Tibial nerve (tissue), 4 donors: ENCODE measurements at regions not wholly inside any gene's neighbourhood (a gene's known extent, or its start where the extent isn't known, plus 50 kb on each side); places are given as distances from the start of the nearest gene placed in this dataset.
"Not testable (repeated sequence)": the region's sequence is repeated elsewhere in the genome, so short reads cannot be mapped to it uniquely, and the experiment has no call there.

Experiments used
- DNase-seq, 2 donors: peaks; one replicate each; pipeline ENCODE4 v3.0.0-alpha.2; 2019; ENCODE audit warnings: low spot score in 2 of 2
- H3K27ac ChIP-seq, 4 donors: fragments of 200-600 bp; sonication (generic) in 3 of 4; one replicate each; pipeline ENCODE4 v1.5.1; 2017 to 2019; ENCODE audit warnings: mild to moderate bottlenecking in 1 of 4
- H3K27me3 ChIP-seq, 2 donors: fragments of 200-600 bp; sonication (generic) in 1 of 2; one replicate each; pipeline versions ENCODE4 v1.5.1 to v1.6.0; 2017 to 2019
- H3K36me3 ChIP-seq, 3 donors: fragments of 200-600 bp; sonication (generic); one replicate each; pipeline ENCODE4 v1.5.1; 2018 to 2019
- H3K4me1 ChIP-seq, 4 donors: fragments of 200-600 bp; sonication (generic) in 3 of 4; one replicate each; pipeline ENCODE4 v1.5.1; 2017 to 2019
- H3K4me3 ChIP-seq, 4 donors: fragments of 200-600 bp; sonication (generic) in 3 of 4; one replicate each; pipeline ENCODE4 v1.5.1; 2017 to 2019; ENCODE audit warnings: mild to moderate bottlenecking in 1 of 4, moderate library complexity in 1 of 4
- H3K9me3 ChIP-seq, 4 donors: fragments of 200-600 bp; sonication (generic) in 3 of 4; one replicate each; pipeline ENCODE4 v1.5.1; 2017 to 2019
- CTCF ChIP-seq, 5 experiments: fragments of 200-600 bp in 3 of 5; fragments of 450-650 bp in 2 of 5; sonication (generic) in 3 of 5; IDR thresholded peaks; one replicate each; pipeline ENCODE4 v1.5.1; 2016 to 2019; ENCODE audit warnings: antibody characterized with exemption in 5 of 5, mild to moderate bottlenecking in 3 of 5, moderate library complexity in 2 of 5
- EP300 ChIP-seq, 2 donors: sonication (generic); formaldehyde crosslinking; IDR thresholded peaks; one replicate each; pipeline ENCODE4 v1.6.1; 2017; ENCODE audit warnings: antibody characterized with exemption in 2 of 2, mild to moderate bottlenecking in 1 of 2
- POLR2A ChIP-seq, 2 donors: fragments of 450-650 bp; IDR thresholded peaks; one replicate each; pipeline ENCODE4 v1.6.1; 2017; ENCODE audit warnings: antibody characterized with exemption in 2 of 2, mild to moderate bottlenecking in 2 of 2, moderate library complexity in 2 of 2
- WGBS, 2 donors: methylation state at CpG; one replicate each; pipeline ENCODE4 v1.1.5; 2018; 5-methylcytosine and 5-hydroxymethylcytosine counted together

- no peak for DNase-seq
- H3K36me3 ChIP-seq: no peaks in the 10 kb centered on the region
- no peaks in the 10 kb centered on the region for H3K4me1 ChIP-seq
- no peaks in the 10 kb centered on the region for H3K9me3 ChIP-seq
- H3K4me3 ChIP-seq: no peak overlapping the region
- no peak for TF ChIP-seq CTCF (IDR thresholded peaks at IDR 0.05)
- TF ChIP-seq POLR2A (IDR thresholded peaks at IDR 0.05): no peak
- no peak for TF ChIP-seq EP300 (IDR thresholded peaks at IDR 0.05)
- no peaks in the 10 kb centered on the region for H3K27me3 ChIP-seq
- 58 to 76% methylated on average over 1 of the region's 1 CpG for WGBS, 2 donors
- no peak overlapping the region for H3K27ac ChIP-seq
Observed at GRCh38 chr2:107530046-107530445, 296.6 kb upstream of the RGPD4 start.

GRCh38 chr2:107534926-107535325, 291.8 kb upstream of the RGPD4 start:
- no peaks in the 10 kb centered on the region for H3K4me1 ChIP-seq
- no peaks in the 10 kb centered on the region for H3K27me3 ChIP-seq
- DNase-seq: no peak
- no peaks in the 10 kb centered on the region for H3K36me3 ChIP-seq
- TF ChIP-seq EP300 (IDR thresholded peaks at IDR 0.05) (no peak), POLR2A (IDR thresholded peaks at IDR 0.05) (no peak), CTCF (IDR thresholded peaks at IDR 0.05) (no peak)
- no peak overlapping the region for H3K4me3 ChIP-seq
- 85 to 90% methylated on average over 9 of the region's 9 CpGs for whole genome bisulfite sequencing, 2 donors
- H3K9me3 ChIP-seq: peaks cover 0 to 3% (median 0%) of the 10 kb centered on the region in 4 donors
- H3K27ac ChIP-seq: no peak overlapping the region

GRCh38 chr2:107535905-107536689, 290.6 kb upstream of the RGPD4 start:
- not testable (repeated sequence) for H3K36me3 ChIP-seq, H3K27me3 ChIP-seq, H3K27ac ChIP-seq, H3K4me1 ChIP-seq, H3K9me3 ChIP-seq, DNase-seq, H3K4me3 ChIP-seq
- 90 to 96% methylated on average over 12 to 20 of the region's 28 CpGs for WGBS, 2 donors

- TF ChIP-seq POLR2A (IDR thresholded peaks at IDR 0.05) (no peak), EP300 (IDR thresholded peaks at IDR 0.05) (no peak), CTCF (IDR thresholded peaks at IDR 0.05) (no peak)
- Histone ChIP-seq H3K4me1 (no peaks in the 10 kb centered on the region), H3K4me3 (no peak overlapping the region), H3K27ac (no peak overlapping the region), H3K9me3 (no peaks in the 10 kb centered on the region), H3K36me3 (no peaks in the 10 kb centered on the region), H3K27me3 (no peaks in the 10 kb centered on the region)
- WGBS, 2 donors: 60 to 70% methylated on average over 5 of the region's 5 CpGs
- no peak for DNase-seq
Observed at GRCh38 chr2:107542314-107542740, 284.4 kb upstream of the RGPD4 start.

GRCh38 chr2:107543793-107544192, 282.9 kb upstream of the RGPD4 start:
- TF ChIP-seq EP300 (IDR thresholded peaks at IDR 0.05): no peak
- TF ChIP-seq CTCF (IDR thresholded peaks at IDR 0.05): no peak
- no peak for TF ChIP-seq POLR2A (IDR thresholded peaks at IDR 0.05)
- no peak for DNase-seq
- WGBS, 2 donors: 74 to 76% methylated on average over 3 of the region's 3 CpGs

More at GRCh38 chr2:107543793-107544192, 282.9 kb upstream of the RGPD4 start:
- Histone ChIP-seq H3K27me3 (no peaks in the 10 kb centered on the region), H3K9me3 (no peaks in the 10 kb centered on the region), H3K27ac (no peak overlapping the region), H3K4me3 (no peak overlapping the region), H3K4me1 (no peaks in the 10 kb centered on the region), H3K36me3 (no peaks in the 10 kb centered on the region)
